H1 (cell line): ENCODE measurements at regions not wholly inside any gene's neighbourhood (a gene's known extent, or its start where the extent isn't known, plus 50 kb on each side); places are given as distances from the start of the nearest gene placed in this dataset.

Experiments used
- CTCF ChIA-PET: fragments of 300-600 bp; sonication (Branson Sonifier 250); formaldehyde crosslinking; loops from one replicate; lab custom pipeline; 2021; ENCODE audit not compliant: partially characterized antibody; lab: Charles Lee
- POLR2A ChIA-PET: fragments of 300-600 bp; sonication (Branson Sonifier 250); formaldehyde crosslinking; loops from one replicate; lab custom pipeline; 2021; ENCODE audit warnings: inconsistent platforms; ENCODE audit not compliant: partially characterized antibody; lab: Charles Lee
- DNase-seq, 2 experiments: peaks; one replicate each; pipeline versions ENCODE4 v3.0.0 to v3.0.0-alpha.2; 2010 to 2022; ENCODE audit warnings: low spot score in 2 of 2, low read depth in 1 of 2, mixed read lengths in 1 of 2
- FAIRE-seq: peaks from 2 replicates; lab custom pipeline; 2011; peaks lifted over from hg19 to GRCh38; lab: Jason Lieb, UNC
- H2AFZ ChIP-seq: 2 replicates; pipeline ENCODE4 v1.8.1; 2012; ENCODE audit warnings: low read length, inconsistent platforms
- H2AK5ac ChIP-seq: 2 replicates; pipeline ENCODE4 v1.6.1; 2013; ENCODE audit warnings: low read depth, low read length
- H2BK120ac ChIP-seq: replicated peaks from 2 replicates; pipeline ENCODE3; 2013; ENCODE audit warnings: low read depth, low read length, inconsistent platforms
- H2BK12ac ChIP-seq: 2 replicates; pipeline ENCODE4 v1.6.1; 2013; ENCODE audit warnings: low read depth, low read length
- H2BK15ac ChIP-seq: 2 replicates; pipeline ENCODE4 v1.6.1; 2013; ENCODE audit warnings: low read length
- H2BK20ac ChIP-seq: 2 replicates; pipeline ENCODE4 v1.6.1; 2013; ENCODE audit warnings: low read length
- H2BK5ac ChIP-seq: 2 replicates; pipeline ENCODE4 v1.6.1; 2013; ENCODE audit warnings: low read depth, low read length
- H3K14ac ChIP-seq: 2 replicates; pipeline ENCODE4 v1.6.1; 2013; ENCODE audit warnings: inconsistent platforms; ENCODE audit not compliant: insufficient read length
- H3K18ac ChIP-seq: 2 replicates; pipeline ENCODE4 v1.6.1; 2013; ENCODE audit warnings: low read length; ENCODE audit errors: extremely low read depth
- H3K23ac ChIP-seq: 2 replicates; pipeline ENCODE4 v1.6.1; 2013; ENCODE audit warnings: inconsistent platforms; ENCODE audit not compliant: insufficient read length
- H3K23me2 ChIP-seq: 2 replicates; pipeline ENCODE4 v1.6.1; 2013; ENCODE audit warnings: low read depth, low read length
- H3K27ac ChIP-seq: 2 replicates; pipeline ENCODE4 v1.6.1; 2011; ENCODE audit warnings: low read depth, low read length, inconsistent platforms
- H3K27me3 ChIP-seq, 4 experiments: replicated peaks in 1 of 4; 1 replicate in 1 of 4; 2 replicates in 3 of 4; pipeline versions ENCODE4 v1.6.1 to v1.8.1; 2011 to 2013; ENCODE audit warnings: low read length in 3 of 4, mild to moderate bottlenecking in 3 of 4, inconsistent platforms in 2 of 4, mixed read lengths in 2 of 4, moderate library complexity in 1 of 4; ENCODE audit not compliant: control insufficient read depth in 3 of 4, insufficient read depth in 3 of 4; ENCODE audit errors: extremely low read depth in 1 of 4
- H3K36me3 ChIP-seq, 4 experiments: 2 replicates each; pipeline versions ENCODE4 v1.6.1 to v1.8.1; 2011 to 2013; ENCODE audit warnings: mild to moderate bottlenecking in 4 of 4, low read length in 3 of 4, moderate library complexity in 2 of 4, control low read depth in 1 of 4, inconsistent platforms in 1 of 4; ENCODE audit not compliant: insufficient read depth in 4 of 4, control insufficient read depth in 2 of 4
- H3K4ac ChIP-seq: replicated peaks from 2 replicates; pipeline ENCODE3; 2013; ENCODE audit warnings: low read length, low read depth, mixed read lengths, inconsistent platforms; ENCODE audit not compliant: insufficient read length
- H3K4me1 ChIP-seq, 4 experiments: replicated peaks in 1 of 4; 1 replicate in 1 of 4; 2 replicates in 3 of 4; pipeline versions ENCODE4 v1.6.1 to v1.8.1; 2011 to 2013; ENCODE audit warnings: low read length in 3 of 4, inconsistent platforms in 2 of 4, mixed read lengths in 1 of 4; ENCODE audit not compliant: insufficient read depth in 4 of 4, control insufficient read depth in 3 of 4
- H3K4me2 ChIP-seq, 2 experiments: 2 replicates each; pipeline versions ENCODE4 v1.6.1 to v1.8.1; 2011 to 2013; ENCODE audit warnings: low read depth in 2 of 2, low read length in 2 of 2, control low read depth in 1 of 2, inconsistent platforms in 1 of 2, mild to moderate bottlenecking in 1 of 2; ENCODE audit not compliant: insufficient read depth in 1 of 2
- H3K4me3 ChIP-seq, 4 experiments: fragments of 200-600, 300-600 bp in 1 of 4; sonication (generic), shearing (Covaris generic), sonication (Bioruptor Twin) in 1 of 4; 2 replicates each; pipeline versions ENCODE4 v1.5.1 to v1.8.1; 2011 to 2016; ENCODE audit warnings: low read length in 4 of 4, low read depth in 3 of 4, control low read depth in 2 of 4, inconsistent platforms in 2 of 4, mild to moderate bottlenecking in 2 of 4, mixed read lengths in 1 of 4, moderate library complexity in 1 of 4; ENCODE audit not compliant: insufficient read depth in 2 of 4; ENCODE audit errors: extremely low read depth in 1 of 4
- H3K56ac ChIP-seq: replicated peaks from 2 replicates; pipeline ENCODE3; 2013; ENCODE audit warnings: low read depth, mild to moderate bottlenecking, mixed read lengths, low read length, inconsistent platforms; ENCODE audit not compliant: insufficient read length
- H3K79me1 ChIP-seq: 2 replicates; pipeline ENCODE4 v1.6.1; 2013; ENCODE audit warnings: low read depth, low read length, control low read depth
- H3K79me2 ChIP-seq, 2 experiments: 2 replicates each; pipeline versions ENCODE4 v1.6.1 to v1.8.1; 2012 to 2013; ENCODE audit warnings: low read length in 2 of 2, mild to moderate bottlenecking in 2 of 2, inconsistent platforms in 1 of 2; ENCODE audit not compliant: insufficient read depth in 2 of 2, control insufficient read depth in 1 of 2
- H3K9ac ChIP-seq, 4 experiments: replicated peaks in 1 of 4; 1 replicate in 1 of 4; 2 replicates in 3 of 4; pipeline versions ENCODE4 v1.6.1 to v1.8.1; 2011 to 2013; ENCODE audit warnings: low read depth in 3 of 4, low read length in 3 of 4, control low read depth in 2 of 4, mild to moderate bottlenecking in 2 of 4, moderate library complexity in 2 of 4, inconsistent platforms in 1 of 4; ENCODE audit errors: extremely low read depth in 1 of 4
- H3K9me3 ChIP-seq, 2 experiments: 2 replicates each; pipeline versions ENCODE4 v1.6.1 to v1.8.1; 2012 to 2013; ENCODE audit warnings: mild to moderate bottlenecking in 2 of 2, moderate library complexity in 2 of 2, control low read depth in 1 of 2, inconsistent platforms in 1 of 2, low read depth in 1 of 2, low read length in 1 of 2, mixed read lengths in 1 of 2; ENCODE audit not compliant: insufficient read depth in 2 of 2
- H4K20me1 ChIP-seq, 2 experiments: replicated peaks in 1 of 2; 2 replicates each; pipeline versions ENCODE3 to v1.8.1; 2011 to 2013; ENCODE audit warnings: inconsistent platforms in 2 of 2, low read length in 2 of 2, mild to moderate bottlenecking in 1 of 2; ENCODE audit not compliant: insufficient read depth in 2 of 2, control insufficient read depth in 1 of 2
- H4K5ac ChIP-seq: 2 replicates; pipeline ENCODE4 v1.6.1; 2013; ENCODE audit warnings: low read length, low read depth, mixed read lengths, inconsistent platforms; ENCODE audit not compliant: insufficient read length
- H4K8ac ChIP-seq: 2 replicates; pipeline ENCODE4 v1.8.0; 2013; ENCODE audit warnings: mild to moderate bottlenecking, moderate library complexity, low read length, inconsistent platforms; ENCODE audit not compliant: insufficient read depth; ENCODE audit errors: extremely low read depth
- H4K91ac ChIP-seq: replicated peaks from 2 replicates; pipeline ENCODE3; 2013; ENCODE audit warnings: low read length, mixed read lengths, inconsistent platforms; ENCODE audit not compliant: insufficient read length
- CBX8 ChIP-seq: fragments of 300-800, 300-1000 bp; sonication (generic); IDR thresholded peaks from 2 replicates; pipeline ENCODE4 v1.7.1; 2016; ENCODE audit warnings: low read depth, low read length, borderline replicate concordance
- CHD1 ChIP-seq: IDR thresholded peaks from 2 replicates; pipeline ENCODE4 v1.6.1; 2012; ENCODE audit warnings: low read depth, low read length, improper control_type of control experiment
- CHD2 ChIP-seq: IDR thresholded peaks from 2 replicates; pipeline ENCODE4 v1.6.1; 2012; ENCODE audit warnings: low read length, improper control_type of control experiment
- CTBP2 ChIP-seq: IDR thresholded peaks from 2 replicates; pipeline ENCODE4 v1.7.0; 2011; ENCODE audit warnings: borderline replicate concordance, mild to moderate bottlenecking, moderate library complexity, mixed read lengths, low read length; ENCODE audit not compliant: insufficient read depth, insufficient read length
- HDAC2 ChIP-seq, 2 experiments: fragments of 300-600 bp in 1 of 2; sonication (generic) in 1 of 2; IDR thresholded peaks; 2 replicates each; pipeline ENCODE4 v1.6.1; 2011 to 2012; ENCODE audit warnings: low read depth in 2 of 2, low read length in 2 of 2, mild to moderate bottlenecking in 2 of 2, moderate library complexity in 2 of 2, borderline replicate concordance in 1 of 2, inconsistent platforms in 1 of 2
- POU5F1 ChIP-seq: IDR thresholded peaks from 2 replicates; pipeline ENCODE4 v1.6.1; 2011; ENCODE audit warnings: low read depth, mild to moderate bottlenecking, low read length, moderate library complexity
- WGBS, 2 experiments: shearing (Covaris generic) in 1 of 2; methylation state at CpG; one replicate each; pipeline versions ENCODE4 v1.1.6 to v1.1.7; 2013 to 2015; ENCODE audit warnings: low lambda C conversion rate in 2 of 2, mixed read lengths in 2 of 2, inconsistent platforms in 1 of 2, low coverage in 1 of 2, missing lambda C conversion rate in 1 of 2; ENCODE audit not compliant: insufficient replicate concordance in 2 of 2, insufficient coverage in 1 of 2, insufficient read length in 1 of 2; ENCODE audit errors: extremely low coverage in 1 of 2, missing lambda C conversion rate in 1 of 2; 5-methylcytosine and 5-hydroxymethylcytosine counted together

- FAIRE-seq (no peak), DNase-seq (no peak)
- H3K27ac ChIP-seq = no peak overlapping the region
- H2AK5ac ChIP-seq = no peak overlapping the region
- no peaks in the 10 kb centered on the region for H3K79me2 ChIP-seq
- no peak overlapping the region for H3K9ac ChIP-seq
- no peak overlapping the region for H2BK20ac ChIP-seq
- H3K36me3 ChIP-seq = no peaks in the 10 kb centered on the region
- H2BK12ac ChIP-seq = no peak overlapping the region
- no peaks in the 10 kb centered on the region for H3K27me3 ChIP-seq
- H2AFZ ChIP-seq = no peak overlapping the region
- H2BK120ac ChIP-seq = no peak overlapping the region
- H3K14ac ChIP-seq = no peak overlapping the region
- no peak overlapping the region for H4K5ac ChIP-seq
- ChIA-PET CTCF (interaction anchor here (0.8 kb wide), 1 partner anchor 1428 kb away, joined by 5 read pairs; no protein-coding TSS in a partner anchor), POLR2A (no interaction called here)
- no peak overlapping the region for H4K91ac ChIP-seq
- no peak overlapping the region for H3K4ac ChIP-seq
- no peaks in the 10 kb centered on the region for H3K9me3 ChIP-seq
- no peaks in the 10 kb centered on the region for H3K23me2 ChIP-seq
- no peak overlapping the region for H4K8ac ChIP-seq
- 95% methylated on average over 3 of the region's 3 CpGs; no CpG with 5 or more reads in 1 of the 2 experiments for WGBS, 2 experiments
- no peak overlapping the region for H3K56ac ChIP-seq
- no peaks in the 10 kb centered on the region for H3K79me1 ChIP-seq
- no peaks in the 10 kb centered on the region for H4K20me1 ChIP-seq
- H3K4me1 ChIP-seq = no peaks in the 10 kb centered on the region
- no peak overlapping the region for H3K4me2 ChIP-seq
- H2BK15ac ChIP-seq = no peak overlapping the region
- H3K18ac ChIP-seq = no peak overlapping the region
- no peak overlapping the region for H3K4me3 ChIP-seq
- no peak overlapping the region for H2BK5ac ChIP-seq
- no peak overlapping the region for H3K23ac ChIP-seq
- TF ChIP-seq HDAC2 (IDR thresholded peaks at IDR 0.05; ENCODE audit: borderline replicate concordance in 1 of 2, low read depth in 2 of 2, low read length in 2 of 2) (no peak), CHD2 (no peak), CHD1 (no peak), CBX8 (no peak), POU5F1 (no peak), CTBP2 (no peak)
Observed at GRCh38 chr1:195294911-195295310, 1313.3 kb downstream of the KCNT2 start.
